CD4-positive, alpha-beta T cell treated with Interleukin-4 for 4 hours (primary cell): ENCODE measurements at regions not wholly inside any gene's neighbourhood (a gene's known extent, or its start where the extent isn't known, plus 50 kb on each side); places are given as distances from the start of the nearest gene placed in this dataset.
A peak's percentile ranks its signal among the peaks of the same experiment; 100 is the strongest.

Experiments
- DNase-seq: peaks from one replicate; pipeline ENCODE4 v3.0.0-alpha.2; 2020

DNA sequence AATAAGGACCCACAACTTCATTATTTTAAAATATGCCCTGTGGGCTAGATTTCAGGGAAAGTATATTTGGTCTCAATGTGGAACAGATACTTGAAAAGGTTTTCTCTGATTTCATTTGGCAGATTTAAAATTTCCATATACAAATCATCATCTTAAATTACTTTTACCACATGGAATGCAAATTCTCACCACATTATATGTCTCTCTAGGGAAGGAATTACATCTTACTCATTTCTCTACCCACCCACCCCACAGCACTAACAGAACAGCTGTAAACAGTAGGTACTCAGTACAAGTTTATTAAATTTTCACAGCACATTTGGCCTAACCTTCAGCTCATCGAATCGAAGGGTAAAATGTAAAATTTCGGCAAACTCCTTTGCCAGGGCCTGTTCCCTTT, 104.0 kb downstream of the CYRIA start:
- no peak for DNase-seq

- DNase-seq, result no peak
These were observed 104.4 kb downstream of the CYRIA start for GRCh38 chr2:16561251-16561650.

DNA sequence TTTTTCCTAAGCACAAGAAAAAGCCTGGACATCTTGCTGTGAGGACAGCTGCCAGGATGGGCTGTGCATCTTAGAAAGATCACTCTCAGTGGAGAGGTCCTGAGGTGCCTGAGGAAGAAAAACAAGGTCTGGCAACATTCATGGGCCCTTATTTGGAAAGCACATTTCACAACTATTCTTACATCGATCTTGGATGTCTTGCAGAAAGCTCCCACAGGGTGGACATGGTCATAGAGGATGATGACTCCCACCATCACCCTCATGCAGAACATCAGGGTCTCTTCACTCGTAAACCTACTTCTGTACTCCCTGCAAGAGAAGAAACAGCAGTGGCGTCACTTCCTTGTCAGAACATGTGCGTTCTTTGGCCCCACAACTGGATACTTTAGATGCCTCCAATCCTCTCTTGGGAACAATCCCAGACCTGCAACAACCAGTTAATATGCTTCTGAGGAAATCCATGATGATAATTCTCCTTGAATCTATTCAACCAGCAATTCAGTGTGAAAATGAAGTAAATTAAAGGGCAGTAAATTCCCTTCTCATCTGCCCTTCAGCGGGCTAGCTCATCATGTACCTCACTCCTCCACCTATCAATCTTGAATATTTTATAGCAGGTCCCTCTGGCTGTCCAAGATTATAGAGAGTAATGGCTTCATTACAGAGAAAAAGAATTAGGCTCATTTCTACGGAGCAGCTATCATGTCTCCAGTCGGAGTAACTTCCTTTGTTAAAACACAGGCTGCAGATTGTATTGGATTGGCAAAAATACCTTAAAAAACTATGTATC, 106.2 kb downstream of the CYRIA start:
- DNase-seq, result no peak

DNA sequence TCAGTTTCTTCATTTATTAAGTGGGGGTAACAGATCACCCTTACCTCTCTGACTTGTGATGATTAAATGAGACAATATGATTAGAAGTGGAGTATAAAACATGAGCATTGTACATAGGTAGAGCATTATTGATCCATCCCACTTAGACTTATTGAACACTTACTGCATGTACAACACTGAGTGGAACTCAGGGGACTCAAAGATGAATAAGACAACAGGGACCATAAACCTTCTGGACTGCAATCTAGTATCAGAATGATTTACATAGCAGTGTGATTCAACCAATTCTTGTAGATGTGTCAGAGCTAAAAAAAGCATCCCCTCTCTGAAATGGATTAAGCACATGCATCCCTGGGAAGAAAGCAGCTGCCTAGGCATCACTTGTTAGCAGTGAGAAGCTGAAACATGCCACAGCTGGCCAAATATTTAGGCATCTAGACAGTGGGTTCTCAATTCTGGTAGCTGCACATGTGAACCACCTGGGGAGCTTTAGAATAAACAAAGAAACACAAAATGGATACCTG, 111.5 kb downstream of the CYRIA start:
- DNase-seq, result no peak

- peak; percentile 6 for DNase-seq
These were observed 112.4 kb downstream of the CYRIA start for GRCh38 chr2:16553226-16553625.

- DNase-seq, result no peak
These were observed 113.4 kb downstream of the CYRIA start for GRCh38 chr2:16552202-16552601.

DNA sequence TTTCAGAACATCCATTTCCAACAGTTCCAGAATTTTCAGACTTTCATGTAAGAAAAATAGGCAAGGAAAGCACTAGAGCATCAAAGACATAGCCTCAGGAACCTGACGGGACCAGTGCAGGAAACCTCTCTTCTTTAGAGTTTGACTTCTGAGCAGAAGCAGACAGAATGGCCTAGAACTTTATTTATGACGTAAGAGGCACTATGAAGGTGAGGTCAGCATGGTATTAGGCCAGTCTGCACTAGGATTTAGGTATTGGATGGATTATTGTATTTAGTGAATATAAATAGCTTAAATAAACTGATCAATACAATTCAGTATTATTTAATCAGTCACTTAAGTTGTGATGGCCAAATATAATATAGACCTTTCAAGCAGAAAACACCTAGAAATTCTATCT, 117.6 kb downstream of the CYRIA start:
- DNase-seq, result no peak

- DNase-seq, result no peak
These were observed 119.4 kb downstream of the CYRIA start for GRCh38 chr2:16546128-16546754.

GRCh38 chr2:16538707-16539106, 126.9 kb downstream of the CYRIA start:
- DNase-seq, result no peak

DNA sequence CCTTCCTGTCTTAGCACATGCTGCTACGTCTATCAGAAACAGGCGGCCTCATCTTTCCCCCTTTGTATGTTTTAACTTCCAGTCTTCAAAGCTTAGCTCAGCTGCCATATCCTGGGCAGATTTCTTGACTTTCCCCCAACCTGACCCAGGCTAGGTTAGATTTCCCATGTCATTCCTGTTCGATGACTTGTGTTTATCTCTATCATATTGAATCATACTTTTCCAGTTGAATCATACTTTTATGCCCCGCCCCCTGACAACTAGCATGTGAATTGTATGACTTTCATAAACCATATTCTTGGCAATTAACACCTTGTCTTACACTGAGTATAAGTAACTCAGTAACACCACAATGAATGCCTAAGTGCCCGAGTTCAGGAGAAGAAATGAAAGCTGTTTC, 128.3 kb downstream of the CYRIA start:
- no peak for DNase-seq

GRCh38 chr2:16526193-16526592, 139.4 kb downstream of the CYRIA start:
- no peak for DNase-seq

GRCh38 chr2:16525265-16525887, 140.3 kb downstream of the CYRIA start:
- no peak for DNase-seq

- DNase-seq, result no peak
These were observed 141.9 kb downstream of the CYRIA start for GRCh38 chr2:16523711-16524110.

- DNase-seq, result no peak
These were observed 143.4 kb downstream of the CYRIA start for GRCh38 chr2:16522031-16522831.

- DNase-seq, result no peak
These were observed 144.7 kb downstream of the CYRIA start for GRCh38 chr2:16520891-16521290.

DNA sequence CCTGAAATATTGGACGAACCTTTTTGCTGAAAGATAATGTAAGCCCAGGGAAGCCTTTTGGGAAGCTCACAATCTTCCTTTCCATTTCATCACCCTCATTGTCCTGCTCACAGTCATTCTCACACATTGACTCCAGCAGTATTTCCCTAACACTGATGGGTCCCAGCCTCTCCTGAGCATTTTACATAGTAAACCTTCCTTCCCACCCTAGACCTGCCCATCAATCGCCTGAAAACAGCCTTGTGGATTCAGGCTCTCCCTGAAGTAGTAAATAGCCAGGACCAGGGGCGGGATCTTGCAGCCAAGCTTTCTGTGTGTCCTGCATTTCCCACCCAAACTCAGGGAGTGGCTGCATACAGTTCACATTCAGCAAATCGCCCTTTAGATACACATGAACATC, 149.9 kb downstream of the CYRIA start:
- DNase-seq, result no peak

DNA sequence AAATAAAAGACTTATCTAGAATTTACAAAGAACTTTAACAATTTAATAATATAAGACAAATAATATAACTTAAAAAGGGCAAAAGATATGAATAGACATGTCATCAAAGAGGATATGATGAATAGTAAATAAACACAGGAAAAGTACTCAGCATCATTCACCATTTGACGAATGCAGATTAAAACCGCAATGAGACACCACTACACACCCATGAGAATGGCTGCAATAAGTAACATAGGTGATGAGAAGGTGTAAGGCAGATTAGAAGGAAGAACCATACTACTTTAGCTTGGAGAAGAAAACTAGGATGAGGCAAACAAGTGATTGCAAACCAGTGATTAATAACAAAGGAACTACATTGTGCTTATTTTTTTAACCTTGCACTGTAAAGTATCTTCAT, 152.0 kb downstream of the CYRIA start:
- DNase-seq, result no peak

- DNase-seq, result no peak
These were observed 154.6 kb downstream of the CYRIA start for GRCh38 chr2:16511041-16511440.

GRCh38 chr2:16509042-16509441, 156.6 kb downstream of the CYRIA start:
- no peak for DNase-seq

- DNase-seq, result no peak
These were observed 157.2 kb downstream of the CYRIA start for GRCh38 chr2:16508490-16508851.

- DNase-seq, result no peak
These were observed 157.8 kb downstream of the CYRIA start for GRCh38 chr2:16507655-16508489.

- DNase-seq, result no peak
These were observed 159.3 kb downstream of the CYRIA start for GRCh38 chr2:16506366-16506765.
